ENCODE measurements at regions not wholly inside any gene's neighbourhood (a gene's known extent, or its start where the extent isn't known, plus 50 kb on each side); places are given as distances from the start of the nearest gene placed in this dataset.

DNA sequence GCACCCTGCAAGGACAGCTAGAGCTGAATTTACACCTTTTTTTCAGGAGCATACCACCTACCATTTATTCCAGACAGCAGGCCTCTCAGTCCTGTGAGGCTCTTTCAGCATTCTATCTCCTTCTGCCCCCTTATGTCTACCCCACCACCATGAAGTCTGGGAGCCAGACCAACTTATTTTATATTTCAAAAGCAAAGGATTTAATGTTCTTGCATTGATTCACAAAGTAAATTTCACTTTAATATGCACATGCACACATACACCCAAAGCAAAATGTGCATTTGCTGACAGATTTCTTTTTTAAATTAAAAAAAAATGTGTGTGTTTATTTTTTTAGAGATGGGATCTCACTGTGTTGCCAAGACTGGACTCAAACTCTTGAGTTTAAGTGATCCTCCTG, 264.2 kb upstream of the LRRC3B start:
- no peaks in the 10 kb centered on the region for H3K36me3 Mint-ChIP-seq
- H3K27me3 Mint-ChIP-seq, result peaks cover 4% of the 10 kb centered on the region
- H3K4me3 Mint-ChIP-seq, result no peak overlapping the region
- no peaks in the 10 kb centered on the region for H3K4me1 Mint-ChIP-seq (ENCODE audit: unreplicated experiment)
- H3K9me3 Mint-ChIP-seq, result no peaks in the 10 kb centered on the region
- TF ChIP-seq CTCF (conservative IDR thresholded peaks at IDR 0.05), result no peak
- no peak overlapping the region for H3K27ac Mint-ChIP-seq
- DNase-seq (ENCODE audit: extremely low spot score, unreplicated experiment), result no peak

- no peak for DNase-seq (ENCODE audit: extremely low spot score, unreplicated experiment)
- peaks cover 5% of the 10 kb centered on the region for H3K9me3 Mint-ChIP-seq
- no peaks in the 10 kb centered on the region for H3K36me3 Mint-ChIP-seq
- no peak for TF ChIP-seq CTCF (conservative IDR thresholded peaks at IDR 0.05)
- no peak overlapping the region for H3K4me3 Mint-ChIP-seq
- H3K4me1 Mint-ChIP-seq (ENCODE audit: unreplicated experiment), result no peaks in the 10 kb centered on the region
- H3K27ac Mint-ChIP-seq, result no peak overlapping the region
- H3K27me3 Mint-ChIP-seq, result no peaks in the 10 kb centered on the region
Observed at GRCh38 chr3:26365706-26366105, 256.9 kb upstream of the LRRC3B start.

- no peaks in the 10 kb centered on the region for H3K4me1 Mint-ChIP-seq (ENCODE audit: unreplicated experiment)
- H3K4me3 Mint-ChIP-seq, result no peak overlapping the region
- H3K27ac Mint-ChIP-seq, result no peak overlapping the region
- H3K27me3 Mint-ChIP-seq, result no peaks in the 10 kb centered on the region
- TF ChIP-seq CTCF (conservative IDR thresholded peaks at IDR 0.05), result no peak
- H3K36me3 Mint-ChIP-seq, result no peaks in the 10 kb centered on the region
- H3K9me3 Mint-ChIP-seq, result peaks cover 5% of the 10 kb centered on the region
- DNase-seq (ENCODE audit: extremely low spot score, unreplicated experiment), result no peak
Observed at GRCh38 chr3:26368312-26368711, 254.3 kb upstream of the LRRC3B start.

- no peaks in the 10 kb centered on the region for H3K27me3 Mint-ChIP-seq
- H3K36me3 Mint-ChIP-seq, result no peaks in the 10 kb centered on the region
- no peak overlapping the region for H3K27ac Mint-ChIP-seq
- no peak for DNase-seq (ENCODE audit: extremely low spot score, unreplicated experiment)
- H3K4me1 Mint-ChIP-seq (ENCODE audit: unreplicated experiment), result no peaks in the 10 kb centered on the region
- H3K9me3 Mint-ChIP-seq, result peaks cover 3% of the 10 kb centered on the region
- TF ChIP-seq CTCF (conservative IDR thresholded peaks at IDR 0.05), result no peak
- H3K4me3 Mint-ChIP-seq, result no peak overlapping the region
Observed at GRCh38 chr3:26369133-26369532, 253.4 kb upstream of the LRRC3B start.

DNA sequence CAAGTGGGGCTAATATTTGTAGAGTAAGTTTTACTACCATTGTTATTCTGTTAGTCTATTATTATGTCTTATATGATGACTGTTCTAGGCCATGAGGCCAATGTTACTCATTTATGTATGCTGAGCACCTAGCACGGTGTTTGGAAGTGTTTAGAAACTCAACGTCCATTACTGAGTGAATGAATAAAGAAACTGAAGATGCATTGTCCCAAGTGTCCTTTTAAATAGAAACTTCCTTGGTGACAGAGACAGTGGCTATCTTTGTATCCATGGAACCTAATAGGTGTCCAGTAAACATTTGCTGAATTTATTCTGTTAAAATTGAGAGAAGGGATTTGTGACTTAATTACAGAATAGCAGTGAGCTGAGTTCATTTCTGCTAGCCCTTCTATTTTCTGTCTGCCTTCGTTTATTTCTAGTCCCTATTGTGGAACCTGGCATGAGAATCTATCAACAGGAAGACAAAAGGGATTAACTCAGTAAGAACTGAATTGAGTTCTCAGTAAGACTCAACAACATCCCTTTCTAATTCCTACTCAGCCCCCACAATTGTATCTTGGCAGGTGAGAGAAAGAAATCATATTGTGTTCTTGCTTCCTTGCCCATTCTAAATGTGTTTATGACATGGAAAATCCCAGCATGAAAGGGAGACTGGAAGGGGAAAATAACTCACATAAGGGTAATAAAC, 246.6 kb upstream of the LRRC3B start:
- Mint-ChIP-seq H3K27me3 (no peaks in the 10 kb centered on the region), H3K27ac (no peak overlapping the region), H3K9me3 (no peaks in the 10 kb centered on the region), H3K4me1 (ENCODE audit: unreplicated experiment) (no peaks in the 10 kb centered on the region), H3K36me3 (no peaks in the 10 kb centered on the region), H3K4me3 (no peak overlapping the region)
- no peak for DNase-seq (ENCODE audit: extremely low spot score, unreplicated experiment)
- TF ChIP-seq CTCF (conservative IDR thresholded peaks at IDR 0.05), result no peak

DNA sequence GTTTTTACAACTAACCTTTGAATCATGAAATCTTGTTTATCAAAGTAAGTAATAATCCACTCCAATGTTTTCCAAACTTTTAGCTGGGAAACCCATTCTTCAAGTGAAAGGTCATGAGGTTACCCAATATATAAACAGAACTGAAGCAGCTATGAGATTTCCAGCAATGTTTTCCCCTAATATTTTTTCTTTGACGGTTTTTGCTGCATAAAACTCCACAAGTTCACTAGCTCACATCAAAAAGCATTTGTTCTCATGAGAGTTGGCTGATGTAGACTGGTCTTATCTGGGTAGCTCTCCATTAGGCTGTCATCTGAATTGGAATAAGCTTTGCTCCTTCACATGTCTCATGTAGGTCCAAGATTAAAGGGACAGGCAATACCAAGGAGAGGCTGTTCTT, 241.2 kb upstream of the LRRC3B start:
- no peak for TF ChIP-seq CTCF (conservative IDR thresholded peaks at IDR 0.05)
- DNase-seq (ENCODE audit: extremely low spot score, unreplicated experiment), result no peak
- H3K4me1 Mint-ChIP-seq (ENCODE audit: unreplicated experiment), result no peaks in the 10 kb centered on the region

More for the DNA sequence above, 241.2 kb upstream of the LRRC3B start:
- H3K36me3 Mint-ChIP-seq, result no peaks in the 10 kb centered on the region
- no peak overlapping the region for H3K27ac Mint-ChIP-seq
- no peak overlapping the region for H3K4me3 Mint-ChIP-seq
- no peaks in the 10 kb centered on the region for H3K27me3 Mint-ChIP-seq
- no peaks in the 10 kb centered on the region for H3K9me3 Mint-ChIP-seq

Data from type B pancreatic cell (in vitro differentiated cells).